Mononuclear cell (primary cell): ENCODE measurements at regions not wholly inside any gene's neighbourhood (a gene's known extent, or its start where the extent isn't known, plus 50 kb on each side); places are given as distances from the start of the nearest gene placed in this dataset.

ENCODE experiments used
- H3K27me3 ChIP-seq: 2 replicates; pipeline ENCODE4 v1.6.0; 2011; ENCODE audit warnings: low read length, control low read depth; ENCODE audit not compliant: insufficient read depth
- H3K4me1 ChIP-seq: 2 replicates; pipeline ENCODE4 v1.5.1; 2011; ENCODE audit warnings: mild to moderate bottlenecking, low read length, control low read depth; ENCODE audit not compliant: insufficient read depth
- H3K4me3 ChIP-seq: 2 replicates; pipeline ENCODE4 v1.5.1; 2011; ENCODE audit warnings: mild to moderate bottlenecking, low read length, moderate library complexity
- H3K9me3 ChIP-seq: 2 replicates; pipeline ENCODE4 v1.5.1; 2011; ENCODE audit warnings: low read depth, mild to moderate bottlenecking, control low read depth, low read length

- peaks cover 6% of the 10 kb centered on the region for H3K4me1 ChIP-seq
- H3K9me3 ChIP-seq: no peaks in the 10 kb centered on the region
- H3K27me3 ChIP-seq: no peaks in the 10 kb centered on the region
- H3K4me3 ChIP-seq: no peak overlapping the region
Observed at GRCh38 chr17:77349976-77350830, 209.4 kb downstream of the SEC14L1 start.

DNA sequence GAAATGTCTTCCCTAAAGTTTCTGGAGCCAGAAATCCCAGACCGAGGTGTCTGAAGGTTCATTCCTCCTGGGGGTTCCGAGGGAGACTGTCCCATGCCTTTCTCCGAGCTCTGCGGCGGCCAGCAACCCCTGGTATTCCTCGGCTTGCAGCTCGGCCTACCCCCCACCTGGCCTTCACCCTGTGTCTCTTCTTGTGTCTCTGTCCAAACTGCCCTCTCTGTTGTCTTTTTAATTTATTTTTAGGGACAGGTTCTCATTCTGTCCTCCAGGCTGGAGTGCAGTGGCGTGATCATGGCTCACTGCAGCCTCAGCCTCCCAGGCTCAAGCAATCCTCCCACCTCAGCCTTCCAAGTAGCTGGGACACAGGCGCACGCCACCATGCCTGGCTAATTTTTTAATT lies 211.7 kb downstream of the SEC14L1 start:
- H3K9me3 ChIP-seq: no peaks in the 10 kb centered on the region
- H3K27me3 ChIP-seq: no peaks in the 10 kb centered on the region
- peaks cover 6% of the 10 kb centered on the region for H3K4me1 ChIP-seq
- H3K4me3 ChIP-seq: no peak overlapping the region

DNA sequence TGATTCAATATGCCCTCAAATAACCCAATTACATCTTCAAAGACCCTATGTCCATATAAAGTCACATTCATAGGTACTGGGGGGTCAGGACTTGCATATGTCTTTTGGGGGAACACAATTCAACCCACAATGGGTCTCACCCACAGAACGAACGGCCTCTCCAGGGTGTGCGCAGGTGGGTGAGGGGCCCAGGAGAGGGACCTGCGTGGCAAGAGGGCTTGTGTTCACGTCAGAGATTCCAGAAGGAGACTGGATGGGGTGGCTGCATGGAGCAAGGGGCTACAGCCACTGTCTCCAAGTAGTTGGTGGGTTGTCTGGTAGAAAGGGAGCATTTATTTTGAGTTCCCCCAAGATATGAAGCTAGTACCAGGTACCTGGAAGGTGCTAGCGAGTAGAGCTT lies 212.2 kb downstream of the SEC14L1 start:
- no peaks in the 10 kb centered on the region for H3K9me3 ChIP-seq
- H3K4me3 ChIP-seq: no peak overlapping the region
- peaks cover 6% of the 10 kb centered on the region for H3K4me1 ChIP-seq
- H3K27me3 ChIP-seq: no peaks in the 10 kb centered on the region

DNA sequence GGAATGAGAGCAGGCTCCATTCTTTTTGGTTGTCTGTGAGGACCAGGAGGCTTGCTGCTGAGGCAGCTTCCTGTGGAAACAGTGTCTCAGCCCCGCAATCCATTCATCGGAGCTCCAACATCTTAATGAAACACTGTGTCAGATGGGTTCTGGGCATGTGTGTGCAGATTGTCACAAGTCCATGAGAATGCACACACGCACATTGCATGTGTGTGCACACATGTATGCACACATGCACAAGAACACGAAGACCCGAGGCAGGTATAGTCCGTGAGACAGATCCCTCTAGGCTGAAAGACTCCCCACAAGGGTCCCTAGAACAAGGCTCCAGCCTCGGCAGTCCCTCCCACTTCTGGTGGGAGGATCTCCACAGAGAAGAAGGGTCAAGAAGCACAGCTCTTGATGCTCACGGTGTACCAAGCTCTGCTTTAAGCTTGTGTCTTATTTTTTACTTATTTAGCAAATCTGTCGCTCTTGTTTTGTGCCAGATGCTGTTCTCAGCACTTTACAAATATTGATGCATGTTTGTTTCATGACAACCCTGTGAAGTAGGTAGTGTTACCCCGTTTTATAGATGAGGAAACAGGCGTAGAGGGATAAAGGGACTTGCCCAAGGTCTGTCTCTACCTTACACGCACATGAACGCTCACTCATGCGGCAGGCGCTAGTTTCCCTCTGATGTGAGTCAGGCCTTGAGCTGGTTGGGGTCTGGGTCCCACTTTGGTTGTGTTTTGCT lies 213.1 kb downstream of the SEC14L1 start:
- H3K9me3 ChIP-seq: no peaks in the 10 kb centered on the region
- H3K4me3 ChIP-seq: no peak overlapping the region
- peaks cover 6% of the 10 kb centered on the region for H3K4me1 ChIP-seq
- no peaks in the 10 kb centered on the region for H3K27me3 ChIP-seq

DNA sequence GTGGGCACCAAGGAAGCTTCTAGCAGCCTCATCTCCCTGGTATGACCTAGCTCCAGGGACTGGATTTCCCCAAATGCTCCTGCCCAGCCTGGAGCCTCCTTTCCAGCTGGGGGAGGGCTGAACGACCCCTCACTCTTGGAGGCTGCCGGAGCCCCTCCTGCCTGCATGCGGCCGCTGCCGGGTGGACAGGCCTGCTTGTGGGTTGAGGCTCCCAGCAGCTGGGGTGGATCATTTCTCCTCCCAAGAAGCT lies 213.6 kb downstream of the SEC14L1 start:
- H3K9me3 ChIP-seq: no peaks in the 10 kb centered on the region
- peaks cover 6% of the 10 kb centered on the region for H3K4me1 ChIP-seq
- no peaks in the 10 kb centered on the region for H3K27me3 ChIP-seq
- H3K4me3 ChIP-seq: no peak overlapping the region

DNA sequence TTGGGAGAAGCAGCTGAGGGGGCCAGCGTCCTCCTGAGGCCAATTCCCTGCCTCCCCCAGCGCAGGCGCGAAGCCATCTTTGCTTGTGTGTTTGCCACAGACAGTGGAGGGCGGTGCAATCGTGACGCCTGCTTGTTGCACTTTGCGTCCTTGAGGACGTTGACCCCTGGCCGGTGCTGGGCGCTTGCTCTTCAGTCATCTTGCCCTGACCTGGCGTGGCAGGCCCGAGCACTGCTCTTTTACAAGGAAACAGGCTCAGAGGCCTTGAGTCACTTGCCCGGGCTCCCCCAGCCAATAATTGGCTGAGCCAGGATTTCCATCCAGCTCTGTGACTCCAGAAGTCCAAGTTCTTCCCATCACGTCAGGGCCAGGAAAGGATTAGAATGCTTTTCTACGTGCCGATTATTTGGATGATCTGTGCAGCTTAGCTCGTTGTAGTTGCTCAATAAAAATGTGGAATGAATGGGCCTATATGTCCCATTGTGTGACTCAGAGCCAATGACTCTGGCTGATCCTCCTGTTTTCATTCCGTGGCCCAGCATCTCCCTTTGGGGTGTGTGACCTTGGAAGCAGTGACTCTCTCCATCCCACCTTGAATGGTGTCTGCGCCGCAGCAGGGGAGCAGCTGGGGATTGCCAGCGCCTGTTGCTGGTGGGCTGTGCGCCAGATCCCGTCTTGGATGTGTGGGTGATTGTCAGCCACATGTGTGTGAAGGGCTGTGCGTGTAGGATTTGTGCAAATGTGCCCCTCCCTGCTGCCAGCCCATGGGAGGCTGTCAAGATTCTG lies 214.1 kb downstream of the SEC14L1 start:
- Histone ChIP-seq H3K27me3 (no peaks in the 10 kb centered on the region), H3K4me3 (no peak overlapping the region), H3K4me1 (peaks cover 6% of the 10 kb centered on the region), H3K9me3 (no peaks in the 10 kb centered on the region)

DNA sequence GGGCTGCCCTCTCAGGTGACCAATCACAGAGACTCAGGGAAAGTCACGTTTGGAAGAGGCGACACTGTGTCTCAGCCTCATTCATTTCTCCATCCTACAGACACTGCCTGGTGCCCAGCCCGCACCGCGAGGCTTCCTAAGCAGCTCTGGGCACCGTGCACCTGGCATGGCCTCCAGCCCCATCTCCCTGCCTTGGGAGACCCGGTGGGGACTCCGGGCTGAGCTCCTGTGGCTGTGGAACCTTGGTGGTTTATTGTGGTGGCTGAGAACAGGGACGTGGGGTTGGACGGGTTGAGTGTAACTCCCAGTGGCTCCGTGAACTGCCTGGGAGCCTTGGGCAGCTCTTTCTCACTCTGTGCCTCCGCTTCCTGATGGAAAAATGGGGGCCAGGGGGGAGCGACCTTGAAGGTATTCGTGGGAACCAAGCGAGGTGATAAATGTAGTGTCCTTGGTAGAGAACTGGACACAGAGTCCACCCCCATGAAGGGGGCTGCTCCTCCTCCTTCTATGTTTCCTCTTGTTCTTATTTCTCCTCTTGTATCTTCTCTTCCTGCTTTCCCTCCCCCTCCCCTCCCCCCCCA lies 215.4 kb downstream of the SEC14L1 start:
- H3K4me3 ChIP-seq: no peak overlapping the region
- H3K27me3 ChIP-seq: no peaks in the 10 kb centered on the region
- no peaks in the 10 kb centered on the region for H3K9me3 ChIP-seq
- peaks cover 6% of the 10 kb centered on the region for H3K4me1 ChIP-seq

GRCh38 chr17:77356690-77357201 lies 216.0 kb downstream of the SEC14L1 start:
- Histone ChIP-seq H3K4me3 (no peak overlapping the region), H3K27me3 (no peaks in the 10 kb centered on the region), H3K4me1 (peaks cover 1% of the 10 kb centered on the region), H3K9me3 (no peaks in the 10 kb centered on the region)

DNA sequence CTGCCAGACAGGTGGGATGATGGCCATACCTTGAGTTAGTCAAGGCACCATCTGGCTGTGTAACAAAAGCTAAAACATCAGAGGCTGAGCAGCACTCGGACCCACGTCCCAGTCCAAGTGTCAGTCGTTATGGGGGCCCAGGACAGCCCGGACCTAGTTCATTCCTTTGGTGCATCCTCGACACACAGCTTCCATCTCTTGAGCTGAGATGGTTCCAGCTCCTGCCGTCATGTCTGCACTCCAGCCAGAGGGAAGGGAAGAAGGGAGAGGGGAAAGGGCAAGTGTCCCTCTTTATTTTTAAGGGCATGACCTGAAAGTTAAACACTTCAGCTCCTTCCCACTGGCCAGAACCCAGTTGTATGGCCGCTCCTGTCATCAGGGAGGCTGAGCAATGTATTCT lies 218.0 kb downstream of the SEC14L1 start:
- Histone ChIP-seq H3K9me3 (no peaks in the 10 kb centered on the region), H3K27me3 (no peaks in the 10 kb centered on the region), H3K4me1 (peaks cover 16% of the 10 kb centered on the region), H3K4me3 (no peak overlapping the region)

DNA sequence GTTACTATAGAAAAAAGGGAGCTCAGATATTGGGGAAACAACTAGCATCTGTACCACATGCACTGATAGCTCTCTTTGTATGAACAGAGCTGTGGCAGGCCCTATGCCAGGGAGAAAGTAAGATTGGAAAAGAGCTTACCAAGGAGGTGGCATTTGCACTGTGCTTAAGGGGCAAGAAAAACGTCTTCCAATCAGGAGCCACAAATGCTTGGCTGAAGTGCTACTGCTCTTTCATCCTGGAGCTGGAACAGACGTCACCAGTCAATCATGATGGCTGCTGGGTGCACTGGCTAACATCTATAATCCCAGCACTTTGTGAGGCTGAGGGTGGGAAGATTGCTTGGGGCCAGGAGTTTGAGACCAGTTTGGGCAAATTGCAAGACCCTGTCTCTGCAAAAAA lies 218.5 kb downstream of the SEC14L1 start:
- Histone ChIP-seq H3K4me1 (peaks cover 20% of the 10 kb centered on the region), H3K9me3 (no peaks in the 10 kb centered on the region), H3K4me3 (no peak overlapping the region), H3K27me3 (no peaks in the 10 kb centered on the region)

DNA sequence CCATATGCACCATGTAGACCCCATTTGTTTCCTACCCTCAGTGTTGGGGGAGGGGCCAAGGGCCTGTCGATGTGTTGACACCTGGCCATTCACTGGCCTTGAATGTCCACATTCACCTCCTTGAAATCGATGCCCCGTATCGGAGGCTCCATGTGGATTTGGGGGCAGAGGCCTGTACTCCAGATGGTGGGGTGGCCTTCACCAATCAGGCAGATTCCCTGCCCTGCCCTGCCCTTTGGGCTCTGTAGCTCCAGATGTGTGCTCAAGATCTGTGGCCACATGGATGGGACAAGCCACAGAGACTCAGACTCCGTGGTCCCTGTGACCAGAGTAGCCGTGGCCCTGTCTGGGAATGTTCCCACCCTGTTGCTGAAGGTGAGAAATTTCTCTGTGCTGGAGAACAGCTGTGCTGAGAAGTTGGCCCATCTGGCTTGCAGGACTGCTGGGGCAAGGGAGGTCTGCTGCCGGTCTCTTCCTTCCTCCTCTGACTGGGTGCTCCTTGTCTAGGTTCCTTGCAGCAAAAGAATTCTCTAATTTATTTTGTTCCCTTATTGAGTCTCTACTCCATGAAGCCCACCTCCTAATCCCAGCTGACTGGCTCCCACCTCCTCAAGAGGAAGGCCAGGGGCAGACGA lies 221.3 kb downstream of the SEC14L1 start:
- no peaks in the 10 kb centered on the region for H3K9me3 ChIP-seq
- no peak overlapping the region for H3K4me3 ChIP-seq
- no peaks in the 10 kb centered on the region for H3K27me3 ChIP-seq
- H3K4me1 ChIP-seq: peaks cover 27% of the 10 kb centered on the region

DNA sequence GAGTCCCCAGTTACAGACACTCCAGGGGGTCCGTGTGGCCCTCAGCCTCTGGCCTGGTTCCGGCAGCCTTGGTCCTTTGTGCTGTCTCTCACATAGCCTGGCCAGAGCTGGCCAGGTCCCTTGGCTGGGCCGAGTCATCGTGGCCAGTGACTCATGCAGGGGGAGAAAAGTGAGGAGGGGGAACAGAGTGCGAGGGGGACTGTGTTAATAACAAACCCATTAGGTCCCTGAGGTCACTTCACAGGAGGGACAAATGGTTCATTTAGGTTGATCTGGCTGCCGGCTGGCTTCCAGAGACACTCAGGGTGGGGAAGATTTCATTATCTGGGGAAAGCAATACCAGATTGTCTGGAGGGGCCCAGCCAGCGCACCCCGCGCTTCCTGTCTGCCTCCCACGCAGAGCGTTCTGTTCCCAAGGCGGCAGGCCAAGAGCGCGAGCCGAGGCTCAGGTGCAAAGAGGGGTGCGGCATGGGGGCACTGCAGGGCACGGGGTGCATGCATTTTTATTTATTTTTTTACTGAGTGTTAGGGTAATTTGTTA lies 223.1 kb downstream of the SEC14L1 start:
- Histone ChIP-seq H3K27me3 (no peaks in the 10 kb centered on the region), H3K9me3 (no peaks in the 10 kb centered on the region), H3K4me3 (no peak overlapping the region), H3K4me1 (peaks cover 27% of the 10 kb centered on the region)

GRCh38 chr17:77364381-77364911 lies 223.7 kb downstream of the SEC14L1 start:
- peaks cover 27% of the 10 kb centered on the region for H3K4me1 ChIP-seq
- no peak overlapping the region for H3K4me3 ChIP-seq

DNA sequence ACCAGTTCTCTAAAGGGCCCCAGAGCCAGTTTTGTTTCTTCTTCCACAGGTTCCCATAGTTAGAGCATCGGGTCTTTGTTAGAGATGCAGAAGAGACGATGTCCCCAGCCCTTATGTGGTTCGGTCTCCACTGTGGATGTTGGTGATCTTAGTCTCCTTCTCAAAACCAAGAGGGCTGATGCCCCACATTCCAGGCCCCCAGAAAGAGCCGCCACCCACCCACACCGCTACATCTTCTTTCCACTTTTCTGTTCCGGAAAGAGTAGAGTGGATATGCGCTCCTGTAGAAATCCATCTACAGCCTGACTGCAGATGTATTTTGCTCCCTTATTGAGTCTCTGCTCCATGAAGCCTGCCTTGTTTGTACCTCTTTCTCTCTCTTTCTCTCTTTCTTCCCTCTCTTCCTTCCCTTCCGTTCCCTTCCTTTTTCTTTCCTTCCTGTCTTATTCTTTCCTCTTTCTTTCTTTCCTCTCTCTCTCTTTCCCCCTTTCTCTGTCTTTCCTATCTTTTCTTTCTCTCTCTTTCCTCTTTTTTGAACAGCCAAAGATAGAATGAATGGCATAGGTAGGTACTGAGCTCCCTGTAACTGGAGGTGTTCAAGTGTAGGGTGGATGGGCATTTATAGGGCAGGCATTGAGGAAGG lies 224.3 kb downstream of the SEC14L1 start:
- no peaks in the 10 kb centered on the region for H3K9me3 ChIP-seq
- no peak overlapping the region for H3K4me3 ChIP-seq
- H3K27me3 ChIP-seq: no peaks in the 10 kb centered on the region
- peaks cover 27% of the 10 kb centered on the region for H3K4me1 ChIP-seq

More at GRCh38 chr17:77364381-77364911, 223.7 kb downstream of the SEC14L1 start:
- H3K27me3 ChIP-seq: no peaks in the 10 kb centered on the region
- H3K9me3 ChIP-seq: no peaks in the 10 kb centered on the region
